Tibial nerve (tissue), 4 donors: ENCODE measurements at regions not wholly inside any gene's neighbourhood (a gene's known extent, or its start where the extent isn't known, plus 50 kb on each side); places are given as distances from the start of the nearest gene placed in this dataset.
A peak's percentile ranks its signal among the peaks of the same experiment; 100 is the strongest.

ENCODE experiments used
- DNase-seq, 2 donors: peaks; one replicate each; pipeline ENCODE4 v3.0.0-alpha.2; 2019; ENCODE audit warnings: low spot score in 2 of 2
- H3K27ac ChIP-seq, 4 donors: fragments of 200-600 bp; sonication (generic) in 3 of 4; one replicate each; pipeline ENCODE4 v1.5.1; 2017 to 2019; ENCODE audit warnings: mild to moderate bottlenecking in 1 of 4
- H3K27me3 ChIP-seq, 2 donors: fragments of 200-600 bp; sonication (generic) in 1 of 2; one replicate each; pipeline versions ENCODE4 v1.5.1 to v1.6.0; 2017 to 2019
- H3K36me3 ChIP-seq, 3 donors: fragments of 200-600 bp; sonication (generic); one replicate each; pipeline ENCODE4 v1.5.1; 2018 to 2019
- H3K4me1 ChIP-seq, 4 donors: fragments of 200-600 bp; sonication (generic) in 3 of 4; one replicate each; pipeline ENCODE4 v1.5.1; 2017 to 2019
- H3K4me3 ChIP-seq, 4 donors: fragments of 200-600 bp; sonication (generic) in 3 of 4; one replicate each; pipeline ENCODE4 v1.5.1; 2017 to 2019; ENCODE audit warnings: mild to moderate bottlenecking in 1 of 4, moderate library complexity in 1 of 4
- H3K9me3 ChIP-seq, 4 donors: fragments of 200-600 bp; sonication (generic) in 3 of 4; one replicate each; pipeline ENCODE4 v1.5.1; 2017 to 2019
- EP300 ChIP-seq, 2 donors: sonication (generic); formaldehyde crosslinking; IDR thresholded peaks; one replicate each; pipeline ENCODE4 v1.6.1; 2017; ENCODE audit warnings: antibody characterized with exemption in 2 of 2, mild to moderate bottlenecking in 1 of 2
- POLR2A ChIP-seq, 2 donors: fragments of 450-650 bp; IDR thresholded peaks; one replicate each; pipeline ENCODE4 v1.6.1; 2017; ENCODE audit warnings: antibody characterized with exemption in 2 of 2, mild to moderate bottlenecking in 2 of 2, moderate library complexity in 2 of 2
- WGBS, 2 donors: methylation state at CpG; one replicate each; pipeline ENCODE4 v1.1.5; 2018; 5-methylcytosine and 5-hydroxymethylcytosine counted together
- TF ChIP-seq, protein P1 (sequence below), 5 experiments: fragments of 200-600 bp in 3 of 5; fragments of 450-650 bp in 2 of 5; sonication (generic) in 3 of 5; IDR thresholded peaks; one replicate each; pipeline ENCODE4 v1.5.1; 2016 to 2019; ENCODE audit warnings: antibody characterized with exemption in 5 of 5, mild to moderate bottlenecking in 3 of 5, moderate library complexity in 2 of 5

DNA sequence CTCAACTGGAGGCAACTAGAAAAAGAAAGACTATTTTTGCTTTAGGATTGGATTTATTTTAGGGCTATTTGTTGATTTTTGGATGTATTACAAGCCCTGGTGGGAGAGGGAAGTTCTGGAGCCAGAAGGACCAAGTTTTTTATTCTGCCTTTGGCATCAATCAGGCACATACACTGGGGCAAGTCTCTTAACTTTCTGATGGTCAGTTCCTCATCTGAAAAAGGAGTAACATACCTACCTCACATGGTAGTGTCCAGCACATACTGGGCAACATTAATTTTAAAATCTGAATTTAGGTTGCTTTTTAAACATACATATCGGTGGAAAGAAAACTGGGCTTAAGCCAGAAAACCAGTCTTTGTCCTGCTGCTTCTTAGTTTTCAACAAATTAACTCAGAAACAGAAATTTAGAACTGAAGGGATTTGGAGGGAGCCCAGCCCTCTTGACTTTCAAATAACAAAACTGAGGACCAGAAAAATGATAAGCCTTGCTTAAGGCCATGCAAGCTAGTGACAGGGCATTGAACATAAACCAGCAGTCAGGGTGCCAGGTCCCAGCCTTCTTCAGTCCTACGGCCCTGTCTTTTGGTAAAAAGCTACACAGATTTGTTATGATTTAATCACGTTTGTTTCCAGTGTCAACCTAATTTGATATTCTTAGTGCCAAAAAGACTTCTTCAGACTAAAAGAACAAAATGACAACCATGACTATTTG is 90.2 kb upstream of the SLC38A2 start:
- DNase-seq = no peak
- WGBS, 2 donors = 65 to 68% methylated on average over 3 of the region's 3 CpGs
- Histone ChIP-seq H3K4me3 (no peak overlapping the region), H3K4me1 (peaks cover 0 to 42% (median 19%) of the 10 kb centered on the region in 4 donors), H3K27me3 (no peaks in the 10 kb centered on the region), H3K36me3 (no peaks in the 10 kb centered on the region), H3K27ac (peak overlapping the region in 2 of 4 donors; percentile 37 to 77), H3K9me3 (no peaks in the 10 kb centered on the region)
- TF ChIP-seq EP300 (IDR thresholded peaks at IDR 0.05) (no peak), POLR2A (IDR thresholded peaks at IDR 0.05) (no peak)
- TF ChIP-seq, protein P1, sequence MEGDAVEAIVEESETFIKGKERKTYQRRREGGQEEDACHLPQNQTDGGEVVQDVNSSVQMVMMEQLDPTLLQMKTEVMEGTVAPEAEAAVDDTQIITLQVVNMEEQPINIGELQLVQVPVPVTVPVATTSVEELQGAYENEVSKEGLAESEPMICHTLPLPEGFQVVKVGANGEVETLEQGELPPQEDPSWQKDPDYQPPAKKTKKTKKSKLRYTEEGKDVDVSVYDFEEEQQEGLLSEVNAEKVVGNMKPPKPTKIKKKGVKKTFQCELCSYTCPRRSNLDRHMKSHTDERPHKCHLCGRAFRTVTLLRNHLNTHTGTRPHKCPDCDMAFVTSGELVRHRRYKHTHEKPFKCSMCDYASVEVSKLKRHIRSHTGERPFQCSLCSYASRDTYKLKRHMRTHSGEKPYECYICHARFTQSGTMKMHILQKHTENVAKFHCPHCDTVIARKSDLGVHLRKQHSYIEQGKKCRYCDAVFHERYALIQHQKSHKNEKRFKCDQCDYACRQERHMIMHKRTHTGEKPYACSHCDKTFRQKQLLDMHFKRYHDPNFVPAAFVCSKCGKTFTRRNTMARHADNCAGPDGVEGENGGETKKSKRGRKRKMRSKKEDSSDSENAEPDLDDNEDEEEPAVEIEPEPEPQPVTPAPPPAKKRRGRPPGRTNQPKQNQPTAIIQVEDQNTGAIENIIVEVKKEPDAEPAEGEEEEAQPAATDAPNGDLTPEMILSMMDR (IDR thresholded peaks at IDR 0.05) = no peak

DNA sequence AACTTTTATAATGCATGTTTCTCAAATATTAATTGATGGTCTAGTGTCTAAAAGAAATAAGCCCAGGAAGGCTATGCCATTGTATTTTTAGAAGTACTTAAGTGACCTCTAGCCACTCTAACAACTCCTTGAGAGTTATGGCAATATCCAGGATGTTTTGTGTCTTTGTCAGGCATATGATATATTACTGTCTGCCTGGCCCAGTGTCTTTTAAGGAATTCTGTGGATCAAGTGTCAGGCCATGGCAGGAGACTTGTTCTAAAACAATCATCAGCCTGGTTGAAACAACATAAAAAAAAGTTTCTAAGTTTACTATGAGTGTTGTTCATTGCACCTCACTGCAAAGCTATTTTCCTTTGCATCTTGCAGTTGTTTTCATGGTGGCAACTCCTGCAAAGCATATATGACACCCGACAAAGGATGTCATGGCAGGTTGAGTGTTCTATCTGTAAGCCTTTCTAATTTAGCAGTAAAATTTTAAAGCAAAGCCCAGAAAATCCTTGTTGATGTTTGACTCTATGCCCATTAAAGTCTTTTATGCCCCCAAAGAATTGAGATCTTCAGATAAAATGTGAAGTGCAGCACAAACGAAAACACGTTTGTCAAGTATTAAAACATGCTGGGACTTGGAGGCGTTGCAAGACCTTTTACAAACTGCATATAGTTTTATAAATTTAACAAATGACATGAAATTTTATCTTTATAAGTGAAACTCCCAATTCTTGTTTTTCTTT is 89.5 kb upstream of the SLC38A2 start:
- no peak overlapping the region for H3K4me3 ChIP-seq
- no peaks in the 10 kb centered on the region for H3K36me3 ChIP-seq
- 66 to 70% methylated on average over 4 of the region's 4 CpGs for WGBS, 2 donors
- H3K4me1 ChIP-seq = peaks cover 0 to 42% (median 19%) of the 10 kb centered on the region in 4 donors
- DNase-seq = no peak
- no peaks in the 10 kb centered on the region for H3K27me3 ChIP-seq
- no peak for TF ChIP-seq EP300 (IDR thresholded peaks at IDR 0.05)
- TF ChIP-seq, protein P1 (IDR thresholded peaks at IDR 0.05) = no peak
- no peak for TF ChIP-seq POLR2A (IDR thresholded peaks at IDR 0.05)
- peak overlapping the region; percentile 27 to 77 (median 42) for H3K27ac ChIP-seq
- no peaks in the 10 kb centered on the region for H3K9me3 ChIP-seq

DNA sequence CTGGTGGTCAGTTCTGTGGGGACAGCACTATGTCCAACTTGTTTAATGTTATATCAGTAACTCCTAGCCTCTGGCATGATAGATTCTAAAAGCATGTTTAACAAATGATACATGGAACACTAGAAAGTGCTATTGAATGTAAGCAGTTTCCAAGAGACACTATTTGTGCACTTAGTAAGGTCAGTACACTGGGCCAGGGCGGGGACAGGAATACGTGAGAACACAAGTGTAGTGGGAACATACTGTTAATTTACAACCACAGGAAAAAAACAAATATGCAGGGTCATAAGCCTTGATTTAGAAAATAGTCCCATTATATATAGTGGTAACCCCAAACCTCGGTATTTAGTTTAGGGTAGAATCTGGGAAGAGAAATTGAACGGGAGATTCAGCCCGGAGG is 88.9 kb upstream of the SLC38A2 start:
- 55 to 59% methylated on average over 5 of the region's 5 CpGs for WGBS, 2 donors
- Histone ChIP-seq H3K4me3 (no peak overlapping the region), H3K27me3 (no peaks in the 10 kb centered on the region), H3K9me3 (no peaks in the 10 kb centered on the region), H3K36me3 (no peaks in the 10 kb centered on the region), H3K27ac (peak overlapping the region; percentile 27 to 77 (median 42)), H3K4me1 (peaks cover 0 to 46% (median 19%) of the 10 kb centered on the region in 4 donors)
- DNase-seq = peak; percentile 23 to 26
- TF ChIP-seq POLR2A (IDR thresholded peaks at IDR 0.05) = no peak
- TF ChIP-seq, protein P1 (IDR thresholded peaks at IDR 0.05) = no peak
- peak; percentile 61 to 63 for TF ChIP-seq EP300 (IDR thresholded peaks at IDR 0.05)

DNA sequence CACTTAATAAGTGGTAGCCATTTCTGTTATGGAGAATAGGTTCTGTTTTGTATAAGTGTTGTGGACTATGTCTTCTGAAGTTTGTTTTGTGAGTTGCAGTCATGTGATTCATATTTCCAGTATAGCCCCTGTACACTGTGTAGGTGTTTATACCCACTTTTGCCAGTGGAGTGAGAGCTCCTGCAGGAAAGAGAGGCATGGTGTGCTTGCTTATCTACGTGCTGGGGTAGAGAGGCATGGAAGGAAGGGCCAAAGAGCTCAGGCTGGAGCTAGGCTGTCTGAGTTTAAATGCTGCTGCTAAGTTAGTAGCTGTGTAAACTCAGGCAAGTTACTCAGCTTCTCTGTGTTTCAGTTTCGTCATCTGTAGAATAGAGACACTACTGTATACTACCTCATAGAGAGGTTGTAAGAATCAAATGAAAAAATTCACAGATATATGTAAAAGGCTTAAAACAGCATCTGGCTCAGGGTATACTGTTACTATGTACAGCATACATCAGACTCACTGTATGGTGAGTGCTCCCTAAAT is 88.2 kb upstream of the SLC38A2 start:
- TF ChIP-seq, protein P1 (IDR thresholded peaks at IDR 0.05) = no peak
- TF ChIP-seq POLR2A (IDR thresholded peaks at IDR 0.05) (no peak), EP300 (IDR thresholded peaks at IDR 0.05) (no peak)
- no peaks in the 10 kb centered on the region for H3K27me3 ChIP-seq
- H3K36me3 ChIP-seq = no peaks in the 10 kb centered on the region
- no peak for DNase-seq
- no peak overlapping the region for H3K4me3 ChIP-seq
- H3K9me3 ChIP-seq = no peaks in the 10 kb centered on the region
- WGBS, 2 donors = 92% methylated on average over 2 of the region's 2 CpGs
- H3K27ac ChIP-seq = peak overlapping the region in 2 of 4 donors; percentile 53 to 77
- peaks cover 0 to 52% (median 19%) of the 10 kb centered on the region in 4 donors for H3K4me1 ChIP-seq
